NT2/D1 (cell line): ENCODE measurements at regions not wholly inside any gene's neighbourhood (a gene's known extent, or its start where the extent isn't known, plus 50 kb on each side); places are given as distances from the start of the nearest gene placed in this dataset.

Experiments
- SUZ12 ChIP-seq: IDR thresholded peaks from 2 replicates; pipeline ENCODE4 v1.6.1; 2011; ENCODE audit not compliant: insufficient read length, insufficient read depth; ENCODE audit errors: extremely low read depth
- YY1 ChIP-seq: IDR thresholded peaks from 2 replicates; pipeline ENCODE4 v1.6.1; 2011; ENCODE audit not compliant: insufficient read length, insufficient read depth
- ZNF274 ChIP-seq: IDR thresholded peaks from 2 replicates; pipeline ENCODE4 v1.6.1; 2011; ENCODE audit warnings: mild to moderate bottlenecking, low read depth, low read length

- no peak for TF ChIP-seq ZNF274
- no peak for TF ChIP-seq YY1
- no peak for TF ChIP-seq SUZ12
Observed at GRCh38 chr12:94710933-94711332, 60.6 kb upstream of the TMCC3 start.
